ENCODE measurements at regions not wholly inside any gene's neighbourhood (a gene's known extent, or its start where the extent isn't known, plus 50 kb on each side); places are given as distances from the start of the nearest gene placed in this dataset.
"Not testable (repeated sequence)": the region's sequence is repeated elsewhere in the genome, so short reads cannot be mapped to it uniquely, and the experiment has no call there.

- DNase-seq (ENCODE audit: low spot score), result peak; percentile 4
Observed at GRCh38 chr5:25224316-25224982, 579.7 kb upstream of the CDH10 start.

GRCh38 chr5:25199902-25200301 lies 555.1 kb upstream of the CDH10 start:
- DNase-seq (ENCODE audit: low spot score), result not testable (repeated sequence)

- DNase-seq (ENCODE audit: low spot score), result no peak
Observed at GRCh38 chr5:25190521-25191000, 545.8 kb upstream of the CDH10 start.

DNA sequence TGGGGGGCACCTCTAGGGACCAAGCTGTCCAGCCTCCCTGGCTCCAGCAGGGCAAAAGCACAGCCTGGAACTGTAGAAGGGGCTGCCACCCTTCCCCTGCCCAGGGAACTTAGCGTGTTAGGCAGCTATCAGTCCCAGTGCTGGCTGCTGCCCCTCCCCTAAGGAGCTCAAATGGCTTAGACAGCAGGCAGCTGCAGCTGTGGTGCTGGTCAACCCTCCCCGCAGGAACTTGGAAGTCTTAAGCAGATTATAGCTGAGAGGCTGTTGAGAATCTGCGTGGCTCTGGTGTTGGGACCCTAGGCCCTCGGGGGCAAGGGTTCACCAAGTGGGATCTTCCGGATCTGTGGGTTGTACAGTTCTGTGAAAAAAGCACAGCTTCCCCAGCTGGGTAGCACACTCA lies 536.5 kb upstream of the CDH10 start:
- peak; percentile 58 for DNase-seq (ENCODE audit: low spot score)

DNA sequence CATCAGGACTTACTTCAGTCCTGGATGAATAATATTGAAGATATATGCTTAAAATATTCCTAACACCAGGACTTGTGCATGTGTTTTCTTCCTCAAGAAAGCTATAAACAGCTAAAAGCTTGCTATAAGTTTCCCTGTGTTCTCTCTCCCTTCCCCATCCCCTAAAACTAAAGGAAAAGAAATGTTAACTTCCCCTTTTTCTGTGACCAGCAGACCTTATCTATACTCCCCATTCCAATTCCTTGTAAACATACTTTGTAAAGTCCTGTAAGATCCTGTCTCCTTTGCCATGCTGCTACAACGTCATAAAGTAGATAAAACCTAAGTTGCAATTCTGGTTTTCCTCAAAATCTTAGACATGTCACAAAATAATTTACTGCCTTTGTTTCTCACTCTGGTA lies 517.8 kb upstream of the CDH10 start:
- DNase-seq (ENCODE audit: low spot score), result not testable (repeated sequence)

GRCh38 chr5:25160891-25161290 lies 516.1 kb upstream of the CDH10 start:
- DNase-seq (ENCODE audit: low spot score), result no peak

DNA sequence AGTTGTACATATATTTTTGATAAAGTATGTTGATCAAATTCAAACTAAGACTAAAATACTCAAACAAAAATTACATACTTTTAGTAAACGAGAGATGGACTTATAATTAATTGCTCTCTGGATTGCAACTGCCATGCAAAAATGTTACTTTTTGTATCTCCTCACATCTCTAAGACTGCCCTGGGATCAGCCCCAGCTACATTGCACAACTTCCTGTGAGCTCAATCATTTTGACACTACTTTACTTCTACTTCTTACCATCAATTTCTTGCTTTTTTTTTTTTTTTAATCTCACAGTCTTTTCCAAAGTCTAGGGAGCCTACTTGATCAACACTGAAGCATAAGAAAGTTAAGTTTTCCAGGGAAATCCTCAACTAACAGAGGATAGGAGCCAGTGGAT lies 506.0 kb upstream of the CDH10 start:
- DNase-seq (ENCODE audit: low spot score), result no peak

DNA sequence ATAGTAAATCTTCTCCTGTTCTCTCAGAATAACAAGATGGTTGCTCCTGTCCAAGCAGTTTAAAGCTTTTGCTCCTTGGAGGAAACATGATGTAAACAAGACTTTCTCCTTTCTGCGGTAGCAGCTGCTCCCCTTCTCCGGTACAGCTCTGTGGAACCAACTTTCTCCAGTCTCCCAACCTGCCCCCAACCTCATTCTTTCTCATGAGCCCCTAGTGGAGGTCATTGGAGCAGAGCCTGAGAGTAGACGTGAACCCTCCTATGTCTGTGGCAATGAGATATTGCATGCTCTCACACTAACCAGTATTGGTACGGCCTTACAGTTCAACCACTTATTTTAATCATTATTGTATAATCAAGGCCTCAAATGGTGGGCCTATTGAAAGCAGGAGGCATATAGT lies 483.8 kb upstream of the CDH10 start:
- DNase-seq (ENCODE audit: low spot score), result no peak

GRCh38 chr5:25119650-25120049 lies 474.9 kb upstream of the CDH10 start:
- no peak for DNase-seq (ENCODE audit: low spot score)

DNA sequence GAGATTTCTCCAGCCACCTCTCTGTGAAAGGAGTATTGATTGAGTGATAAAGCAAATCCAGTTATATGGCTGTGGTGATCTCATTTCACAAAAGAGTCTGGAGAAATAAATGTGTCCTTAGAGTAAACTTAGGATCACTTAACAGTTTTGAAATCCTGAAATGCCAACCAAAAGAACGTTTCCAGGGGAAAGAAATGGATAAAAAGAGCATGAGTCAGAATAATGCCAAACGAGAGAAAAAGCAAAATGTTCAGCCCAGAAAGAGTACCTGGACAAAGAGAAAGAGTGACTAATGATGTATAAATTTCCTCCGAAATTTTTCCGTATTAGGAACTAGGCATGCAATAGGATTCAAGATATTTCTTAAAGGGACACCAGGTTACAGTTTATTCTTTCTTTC lies 463.1 kb upstream of the CDH10 start:
- DNase-seq (ENCODE audit: low spot score), result peak; percentile 76

GRCh38 chr5:25099538-25099937 lies 454.8 kb upstream of the CDH10 start:
- DNase-seq (ENCODE audit: low spot score), result no peak

DNA sequence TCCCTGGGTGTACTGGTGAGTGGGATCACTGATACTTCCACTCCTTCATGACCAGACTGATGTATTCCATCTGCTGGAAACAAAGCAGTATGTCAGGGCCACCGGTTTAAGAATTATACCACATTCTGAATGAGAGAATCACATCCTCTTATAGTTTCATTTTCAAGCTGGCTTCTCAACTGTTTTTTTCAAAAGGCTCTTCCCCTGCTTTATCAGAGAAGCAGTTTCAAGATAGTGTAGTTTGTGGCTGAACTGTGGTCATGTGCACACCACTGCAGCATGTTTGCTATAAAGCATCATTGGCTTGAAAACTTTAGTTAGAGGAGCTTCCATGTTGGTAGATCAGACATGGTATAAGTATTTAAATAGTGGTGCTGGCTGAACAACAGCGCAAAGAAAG lies 450.5 kb upstream of the CDH10 start:
- no peak for DNase-seq (ENCODE audit: low spot score)

- no peak for DNase-seq (ENCODE audit: low spot score)
Observed at GRCh38 chr5:25094219-25094618, 449.4 kb upstream of the CDH10 start.

GRCh38 chr5:25091921-25092320 lies 447.1 kb upstream of the CDH10 start:
- DNase-seq (ENCODE audit: low spot score), result no peak

DNA sequence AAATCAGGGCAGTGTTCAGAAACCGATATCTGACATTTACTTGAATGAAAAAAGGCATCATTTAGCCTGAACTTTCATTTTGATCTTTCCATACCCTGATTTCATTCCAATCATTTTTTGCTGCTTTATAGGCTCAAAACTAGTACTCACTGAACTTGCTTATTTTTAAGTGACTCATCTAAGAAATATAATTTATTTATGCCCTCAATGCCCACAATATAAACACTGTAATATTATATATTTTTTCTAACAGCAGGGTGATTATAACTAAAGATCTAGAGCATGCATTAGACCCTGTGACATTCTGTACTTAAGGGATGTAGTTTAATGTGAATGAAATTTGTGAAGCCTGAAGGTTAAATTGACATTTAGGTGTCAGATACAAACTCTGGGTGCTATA lies 446.1 kb upstream of the CDH10 start:
- DNase-seq (ENCODE audit: low spot score), result no peak

DNA sequence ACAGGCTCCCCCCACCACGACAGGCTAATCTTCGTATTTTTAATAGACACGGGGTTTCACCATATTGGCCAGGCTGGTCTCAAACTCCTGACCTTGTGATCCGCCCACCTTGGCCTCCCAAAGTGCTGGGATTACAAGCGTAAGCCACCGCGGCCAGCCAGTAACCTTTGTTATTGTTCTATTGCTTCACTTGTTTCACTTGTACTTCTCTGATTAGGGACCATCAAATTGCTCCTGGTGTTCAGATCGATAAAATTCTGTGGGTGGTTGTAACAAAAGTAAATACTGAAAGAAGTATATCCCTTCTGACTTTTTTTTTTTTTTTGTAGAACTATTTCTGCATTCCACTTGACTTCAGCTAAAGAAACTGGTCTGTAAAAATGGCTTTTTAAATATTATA lies 445.5 kb upstream of the CDH10 start:
- no peak for DNase-seq (ENCODE audit: low spot score)

DNA sequence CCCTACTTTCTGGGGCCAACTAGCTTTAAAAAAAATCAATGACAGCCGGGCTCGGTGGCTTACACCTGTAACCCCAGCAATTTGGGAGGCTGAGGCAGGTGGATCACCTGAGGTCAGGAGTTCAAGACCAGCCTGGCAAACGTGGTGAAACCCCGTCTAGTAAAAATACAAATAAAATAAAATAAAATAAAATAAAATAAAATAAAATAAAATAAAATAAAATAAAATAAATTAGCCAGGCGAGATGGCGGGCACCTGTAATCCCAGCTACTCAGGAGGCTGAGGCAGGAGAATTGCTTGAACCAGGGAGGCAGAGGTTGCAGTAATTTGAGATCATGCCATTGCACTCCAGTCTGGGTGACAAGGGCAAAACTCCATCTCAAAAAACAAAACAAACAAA lies 443.9 kb upstream of the CDH10 start:
- not testable (repeated sequence) for DNase-seq (ENCODE audit: low spot score)

DNA sequence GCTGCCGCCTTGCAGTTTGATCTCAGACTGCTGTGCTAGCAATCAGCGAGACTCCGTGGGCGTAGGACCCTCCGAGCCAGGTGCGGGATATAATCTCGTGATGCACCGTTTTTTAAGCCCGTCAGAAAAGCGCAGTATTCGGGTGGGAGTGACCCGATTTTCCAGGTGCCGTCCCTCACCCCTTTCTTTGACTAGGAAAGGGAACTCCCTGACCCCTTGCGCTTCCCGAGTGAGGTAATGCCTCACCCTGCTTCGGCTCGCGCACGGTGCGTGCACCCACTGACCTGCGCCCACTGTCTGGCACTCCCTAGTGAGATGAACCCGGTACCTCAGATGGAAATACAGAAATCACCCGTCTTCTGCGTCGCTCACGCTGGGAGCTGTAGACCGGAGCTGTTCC lies 438.5 kb upstream of the CDH10 start:
- DNase-seq (ENCODE audit: low spot score), result not testable (repeated sequence)

- no peak for DNase-seq (ENCODE audit: low spot score)
Observed at GRCh38 chr5:25066239-25066638, 421.5 kb upstream of the CDH10 start.

- no peak for DNase-seq (ENCODE audit: low spot score)
Observed at GRCh38 chr5:25064306-25064705, 419.5 kb upstream of the CDH10 start.

DNA sequence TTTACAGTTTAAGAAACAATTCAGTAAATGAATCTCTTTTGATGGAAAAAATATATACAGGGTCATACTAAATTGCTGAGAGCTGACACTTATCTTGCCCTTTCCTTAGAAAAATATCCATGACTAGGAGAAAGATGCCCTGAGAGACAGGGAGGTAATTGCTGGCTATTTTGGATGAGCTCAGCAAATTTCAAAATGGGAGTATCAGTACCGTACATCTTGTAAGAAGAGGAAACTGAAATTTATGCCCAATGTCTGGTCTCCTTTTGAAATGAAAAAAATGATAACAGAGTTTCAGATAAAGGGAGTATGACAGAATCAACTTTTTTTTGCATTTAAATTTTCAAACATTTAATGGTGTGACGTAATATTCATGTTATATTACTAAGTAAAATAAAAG lies 415.8 kb upstream of the CDH10 start:
- no peak for DNase-seq (ENCODE audit: low spot score)

DNA sequence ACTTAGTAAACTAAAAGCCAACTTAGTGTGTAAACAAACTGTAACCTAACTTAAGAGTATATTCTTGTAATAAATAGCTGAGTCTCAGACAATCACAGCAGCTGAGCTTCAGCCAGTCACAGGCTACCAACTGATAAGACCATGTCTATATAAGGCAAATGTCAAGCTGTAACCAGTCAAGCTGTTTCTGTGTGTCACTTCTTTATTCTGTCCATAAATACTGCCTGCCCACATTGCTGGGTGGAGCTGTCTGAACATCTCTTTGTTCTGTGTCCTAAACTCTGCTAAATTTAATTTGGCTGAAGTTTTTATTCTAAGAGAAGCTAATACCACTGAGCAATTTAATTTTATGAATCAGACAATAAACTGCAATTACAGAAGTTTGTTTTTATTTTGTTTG lies 412.1 kb upstream of the CDH10 start:
- DNase-seq (ENCODE audit: low spot score), result peak; percentile 65

DNA sequence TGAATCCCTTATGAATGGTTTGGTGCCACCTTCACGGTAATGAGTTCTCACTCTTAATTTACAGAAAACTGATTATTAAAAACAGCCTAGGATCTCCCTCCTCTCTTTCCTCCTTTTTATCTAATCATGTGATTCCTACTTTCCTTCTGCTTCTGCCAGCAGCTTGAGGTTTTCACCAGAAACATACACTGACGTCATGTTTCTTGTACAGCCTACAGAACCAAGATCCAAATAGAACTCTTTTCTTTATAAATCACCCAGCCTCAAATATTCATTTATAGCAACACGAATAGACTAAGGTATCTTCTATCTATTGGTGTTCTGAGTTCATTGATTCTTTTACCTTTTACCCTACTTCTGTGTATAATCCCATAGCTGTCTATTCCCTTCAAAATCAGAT lies 388.9 kb upstream of the CDH10 start:
- DNase-seq (ENCODE audit: low spot score), result no peak

GRCh38 chr5:25029004-25029403 lies 384.2 kb upstream of the CDH10 start:
- peak; percentile 7 for DNase-seq (ENCODE audit: low spot score)
